Lung (tissue), 11 donors: ENCODE measurements at regions not wholly inside any gene's neighbourhood (a gene's known extent, or its start where the extent isn't known, plus 50 kb on each side); places are given as distances from the start of the nearest gene placed in this dataset.

Experiments
- ATAC-seq: fragments of 200-7000 bp; cut with Tn5 transposase; one replicate; pipeline ENCODE4 v1.9.1; 2020; ENCODE audit warnings: moderate number of reproducible peaks; ENCODE audit not compliant: insufficient read depth, low FRiP score
- DNase-seq, 3 donors: peaks; one replicate each; pipeline ENCODE4 v3.0.0-alpha.2; 2013 to 2017
- H3K27ac ChIP-seq, 2 donors: one replicate each; pipeline ENCODE4 v1.5.1; 2013; ENCODE audit warnings: mild to moderate bottlenecking in 2 of 2, moderate library complexity in 2 of 2, control low read depth in 1 of 2, inconsistent platforms in 1 of 2, low read depth in 1 of 2, low read length in 1 of 2
- H3K27me3 ChIP-seq, 3 donors: one replicate each; pipeline ENCODE4 v1.5.1; 2013; ENCODE audit warnings: low read length in 2 of 3; ENCODE audit not compliant: control insufficient read depth in 3 of 3, insufficient read depth in 3 of 3
- H3K36me3 ChIP-seq, 4 donors: one replicate each; pipeline ENCODE4 v1.5.1; 2013; ENCODE audit warnings: low read length in 4 of 4, mild to moderate bottlenecking in 1 of 4, moderate library complexity in 1 of 4; ENCODE audit not compliant: control insufficient read depth in 4 of 4, insufficient read depth in 4 of 4
- H3K4me1 ChIP-seq, 5 donors: one replicate each; pipeline ENCODE4 v1.5.1; 2013; ENCODE audit warnings: low read length in 5 of 5, mild to moderate bottlenecking in 2 of 5, moderate library complexity in 1 of 5; ENCODE audit not compliant: control insufficient read depth in 5 of 5, insufficient read depth in 5 of 5
- H3K4me3 ChIP-seq: one replicate; pipeline ENCODE4 v1.5.1; 2013; ENCODE audit warnings: mild to moderate bottlenecking, control low read depth, moderate library complexity
- H3K9ac ChIP-seq, 2 donors: one replicate each; pipeline ENCODE4 v1.5.1; 2013; ENCODE audit warnings: low read length in 2 of 2, control low read depth in 1 of 2; ENCODE audit not compliant: insufficient read depth in 1 of 2
- H3K9me3 ChIP-seq, 4 donors: one replicate each; pipeline ENCODE4 v1.5.1; 2013; ENCODE audit warnings: low read length in 3 of 4, mild to moderate bottlenecking in 1 of 4, moderate library complexity in 1 of 4; ENCODE audit not compliant: control insufficient read depth in 4 of 4, insufficient read depth in 3 of 4
- WGBS, 2 donors: extraction: QIAGEN DNeasy Blood & Tissue Kit; methylation state at CpG; one replicate each; pipeline ENCODE4 v1.1.7; 2013; 5-methylcytosine and 5-hydroxymethylcytosine counted together
- TF ChIP-seq, protein P1 (sequence below): IDR thresholded peaks from 2 replicates; pipeline ENCODE4 v1.5.1; 2012; ENCODE audit warnings: mild to moderate bottlenecking; ENCODE audit errors: control extremely low read depth, extremely low read depth
- donor health status: control.
- donor health status: control.
- donor health status: Bipolar disorder and iron deficiency.
- donor health status: healthy.
- donor health status: DM: yes; HTN: yes; CAD: no.

DNA sequence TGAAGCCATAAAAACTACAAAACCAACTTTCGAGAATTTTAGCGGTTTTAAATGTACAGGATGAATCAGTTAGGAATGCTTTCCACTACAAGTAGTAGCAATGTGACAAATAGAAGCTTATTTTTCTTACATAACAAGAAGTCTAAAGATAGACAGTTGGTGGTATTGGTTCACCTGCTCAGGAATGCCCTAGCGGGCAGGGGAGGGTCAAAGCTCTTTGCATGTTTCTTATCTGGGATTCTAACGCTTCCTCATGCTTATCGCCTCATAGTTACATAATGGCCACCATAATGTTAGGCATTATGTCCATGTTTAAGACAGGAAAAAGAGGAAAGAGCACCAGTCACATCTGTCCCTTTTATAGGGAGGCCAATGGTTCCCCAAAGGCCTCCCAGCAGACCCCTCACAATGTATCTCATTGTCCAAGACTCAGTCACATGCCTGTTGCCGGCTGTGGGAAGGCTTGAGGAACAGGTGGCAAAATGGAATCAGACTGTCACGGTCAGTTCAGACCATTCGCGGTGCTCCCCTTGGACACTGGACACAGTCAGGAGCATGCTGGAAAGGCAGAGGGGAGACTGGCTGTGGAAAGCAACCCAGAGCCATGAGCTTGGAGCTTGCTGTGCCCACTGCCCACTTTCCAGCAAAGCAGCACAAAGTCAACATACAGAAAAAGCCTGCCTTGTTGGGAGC lies 69.4 kb upstream of the ODC1 start:
- DNase-seq = no peak
- no peaks in the 10 kb centered on the region for H3K36me3 ChIP-seq
- ATAC-seq = no peak
- TF ChIP-seq, protein P1, sequence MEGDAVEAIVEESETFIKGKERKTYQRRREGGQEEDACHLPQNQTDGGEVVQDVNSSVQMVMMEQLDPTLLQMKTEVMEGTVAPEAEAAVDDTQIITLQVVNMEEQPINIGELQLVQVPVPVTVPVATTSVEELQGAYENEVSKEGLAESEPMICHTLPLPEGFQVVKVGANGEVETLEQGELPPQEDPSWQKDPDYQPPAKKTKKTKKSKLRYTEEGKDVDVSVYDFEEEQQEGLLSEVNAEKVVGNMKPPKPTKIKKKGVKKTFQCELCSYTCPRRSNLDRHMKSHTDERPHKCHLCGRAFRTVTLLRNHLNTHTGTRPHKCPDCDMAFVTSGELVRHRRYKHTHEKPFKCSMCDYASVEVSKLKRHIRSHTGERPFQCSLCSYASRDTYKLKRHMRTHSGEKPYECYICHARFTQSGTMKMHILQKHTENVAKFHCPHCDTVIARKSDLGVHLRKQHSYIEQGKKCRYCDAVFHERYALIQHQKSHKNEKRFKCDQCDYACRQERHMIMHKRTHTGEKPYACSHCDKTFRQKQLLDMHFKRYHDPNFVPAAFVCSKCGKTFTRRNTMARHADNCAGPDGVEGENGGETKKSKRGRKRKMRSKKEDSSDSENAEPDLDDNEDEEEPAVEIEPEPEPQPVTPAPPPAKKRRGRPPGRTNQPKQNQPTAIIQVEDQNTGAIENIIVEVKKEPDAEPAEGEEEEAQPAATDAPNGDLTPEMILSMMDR = no peak
- 94 to 97% methylated on average over 9 of the region's 9 CpGs for WGBS, 2 donors
- peaks cover 0 to 16% (median 13%) of the 10 kb centered on the region in 4 donors for H3K9me3 ChIP-seq
- H3K27ac ChIP-seq = no peak overlapping the region
- H3K4me3 ChIP-seq = no peak overlapping the region
- H3K9ac ChIP-seq = no peak overlapping the region
- no peaks in the 10 kb centered on the region for H3K27me3 ChIP-seq
- H3K4me1 ChIP-seq = no peaks in the 10 kb centered on the region

- peaks cover 0 to 16% (median 13%) of the 10 kb centered on the region in 4 donors for H3K9me3 ChIP-seq
- H3K4me1 ChIP-seq = no peaks in the 10 kb centered on the region
- no peak overlapping the region for H3K27ac ChIP-seq
- 87 to 93% methylated on average over 1 of the region's 1 CpG for WGBS, 2 donors
- no peak overlapping the region for H3K9ac ChIP-seq
- ATAC-seq = no peak
- no peaks in the 10 kb centered on the region for H3K36me3 ChIP-seq
- TF ChIP-seq, protein P1 = no peak
- H3K27me3 ChIP-seq = no peaks in the 10 kb centered on the region
- no peak for DNase-seq
- H3K4me3 ChIP-seq = no peak overlapping the region
Measured at GRCh38 chr2:10515887-10516286, 67.8 kb upstream of the ODC1 start.

- peaks cover 0 to 16% (median 13%) of the 10 kb centered on the region in 4 donors for H3K9me3 ChIP-seq
- ATAC-seq (no peak), DNase-seq (no peak)
- H3K9ac ChIP-seq = no peak overlapping the region
- no peak overlapping the region for H3K27ac ChIP-seq
- H3K27me3 ChIP-seq = no peaks in the 10 kb centered on the region
- TF ChIP-seq, protein P1 = no peak
- WGBS, 2 donors = 95 to 96% methylated on average over 10 of the region's 10 CpGs
- no peaks in the 10 kb centered on the region for H3K4me1 ChIP-seq
- no peak overlapping the region for H3K4me3 ChIP-seq
- no peaks in the 10 kb centered on the region for H3K36me3 ChIP-seq
Measured at GRCh38 chr2:10514743-10515142, 66.6 kb upstream of the ODC1 start.

- no peak overlapping the region for H3K27ac ChIP-seq
- H3K9ac ChIP-seq = no peak overlapping the region
- ATAC-seq (no peak), DNase-seq (no peak)
- H3K4me1 ChIP-seq = no peaks in the 10 kb centered on the region
- H3K36me3 ChIP-seq = no peaks in the 10 kb centered on the region
- peaks cover 0 to 16% (median 13%) of the 10 kb centered on the region in 4 donors for H3K9me3 ChIP-seq
- H3K27me3 ChIP-seq = no peaks in the 10 kb centered on the region
- WGBS, 2 donors = 85% methylated on average over 4 of the region's 4 CpGs
- TF ChIP-seq, protein P1 = no peak
- no peak overlapping the region for H3K4me3 ChIP-seq
Measured at GRCh38 chr2:10514273-10514672, 66.1 kb upstream of the ODC1 start.
